ENCODE measurements at regions not wholly inside any gene's neighbourhood (a gene's known extent, or its start where the extent isn't known, plus 50 kb on each side); places are given as distances from the start of the nearest gene placed in this dataset.

- Mint-ChIP-seq H3K27ac (no peak overlapping the region), H3K27me3 (peaks cover 0 to 7% of the 10 kb centered on the region in 2 donors), H3K4me1 (no peaks in the 10 kb centered on the region), H3K4me3 (no peak overlapping the region), H3K36me3 (no peaks in the 10 kb centered on the region), H3K9me3 (no peaks in the 10 kb centered on the region)
- no peaks in the 10 kb centered on the region for H3K27me3 ChIP-seq (ENCODE audit: insufficient read depth, low read length)
- CTCF ChIA-PET (ENCODE audit: partially characterized antibody), result no interaction called here
- no peaks in the 10 kb centered on the region for H3K9me3 ChIP-seq (ENCODE audit: control insufficient read depth in 1 of 2, low read length in 2 of 2)
- intact Hi-C loops (cut with micrococcal nuclease), result no loop called here
- H3K36me3 ChIP-seq (ENCODE audit: insufficient read depth, low read length), result no peaks in the 10 kb centered on the region
- H3K4me3 ChIP-seq (ENCODE audit: low read length in 2 of 2), result no peak overlapping the region
- DNase-seq, result no peak
- H3K4me1 ChIP-seq (ENCODE audit: insufficient read depth, low read length), result no peaks in the 10 kb centered on the region
- no peak overlapping the region for H3K27ac ChIP-seq (ENCODE audit: low read depth, low read length)
- POLR2A ChIA-PET (ENCODE audit: partially characterized antibody), result no interaction called here
Measured at GRCh38 chr3:156017352-156018030, 102.9 kb upstream of the KCNAB1 start.

DNA sequence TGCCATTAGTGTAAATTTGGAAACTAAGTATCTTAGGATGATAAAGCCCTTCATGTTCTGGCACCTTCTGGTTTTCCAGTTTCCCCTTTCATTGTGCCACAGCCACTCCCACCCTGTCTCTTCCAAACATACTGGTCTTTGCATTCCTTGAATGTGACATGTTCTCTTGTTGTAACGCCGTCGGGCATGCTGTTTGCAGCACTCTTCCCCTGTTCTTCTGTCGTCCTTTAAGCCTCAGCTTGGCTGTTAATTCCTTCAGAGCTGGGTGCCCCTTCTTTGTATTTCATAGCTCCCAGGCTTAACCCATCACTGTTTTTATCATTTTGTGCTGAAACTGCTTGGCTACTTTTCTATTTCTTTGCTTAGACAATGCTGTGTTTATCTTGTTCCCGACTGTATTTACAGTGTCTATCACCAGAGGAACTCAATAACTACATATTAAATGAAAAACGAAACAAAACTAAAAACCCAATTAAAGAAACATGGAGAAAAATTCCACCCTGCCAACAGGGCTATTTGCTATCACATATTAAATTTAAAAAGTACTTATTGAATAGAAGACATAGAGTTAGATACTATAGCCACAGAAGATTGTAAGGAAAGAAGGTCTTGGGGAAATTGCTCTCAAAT lies 95.4 kb upstream of the KCNAB1 start:
- no peak overlapping the region for H3K27ac Mint-ChIP-seq
- no peaks in the 10 kb centered on the region for H3K27me3 ChIP-seq (ENCODE audit: insufficient read depth, low read length)
- no peak overlapping the region for H3K27ac ChIP-seq (ENCODE audit: low read depth, low read length)
- no peaks in the 10 kb centered on the region for H3K9me3 ChIP-seq (ENCODE audit: control insufficient read depth in 1 of 2, low read length in 2 of 2)
- peaks cover 4 to 15% of the 10 kb centered on the region in 2 donors for H3K27me3 Mint-ChIP-seq
- H3K36me3 Mint-ChIP-seq, result no peaks in the 10 kb centered on the region
- H3K36me3 ChIP-seq (ENCODE audit: insufficient read depth, low read length), result no peaks in the 10 kb centered on the region
- H3K4me3 Mint-ChIP-seq, result no peak overlapping the region
- intact Hi-C loops (cut with micrococcal nuclease), result no loop called here
- no peak for DNase-seq
- no peaks in the 10 kb centered on the region for H3K4me1 ChIP-seq (ENCODE audit: insufficient read depth, low read length)
- H3K9me3 Mint-ChIP-seq, result peaks cover 0 to 2% (median 0%) of the 10 kb centered on the region in 8 donors
- ChIA-PET POLR2A (ENCODE audit: partially characterized antibody) (no interaction called here), CTCF (ENCODE audit: partially characterized antibody) (no interaction called here)
- no peaks in the 10 kb centered on the region for H3K4me1 Mint-ChIP-seq
- no peak overlapping the region for H3K4me3 ChIP-seq (ENCODE audit: low read length in 2 of 2)

GRCh38 chr3:156029208-156029607 lies 91.2 kb upstream of the KCNAB1 start:
- no peak for DNase-seq
- H3K36me3 Mint-ChIP-seq, result no peaks in the 10 kb centered on the region
- Histone ChIP-seq H3K27ac (ENCODE audit: low read depth, low read length) (no peak overlapping the region), H3K36me3 (ENCODE audit: insufficient read depth, low read length) (no peaks in the 10 kb centered on the region), H3K4me1 (ENCODE audit: insufficient read depth, low read length) (no peaks in the 10 kb centered on the region), H3K4me3 (ENCODE audit: low read length in 2 of 2) (no peak overlapping the region), H3K27me3 (ENCODE audit: insufficient read depth, low read length) (no peaks in the 10 kb centered on the region), H3K9me3 (ENCODE audit: control insufficient read depth in 1 of 2, low read length in 2 of 2) (no peaks in the 10 kb centered on the region)
- CTCF ChIA-PET (ENCODE audit: partially characterized antibody), result no interaction called here
- H3K4me3 Mint-ChIP-seq, result no peak overlapping the region
- POLR2A ChIA-PET (ENCODE audit: partially characterized antibody), result no interaction called here
- H3K9me3 Mint-ChIP-seq, result peaks cover 0 to 2% (median 0%) of the 10 kb centered on the region in 8 donors
- no peak overlapping the region for H3K27ac Mint-ChIP-seq
- H3K4me1 Mint-ChIP-seq, result no peaks in the 10 kb centered on the region
- H3K27me3 Mint-ChIP-seq, result peaks cover 4 to 11% of the 10 kb centered on the region in 2 donors
- intact Hi-C loops (cut with micrococcal nuclease), result no loop called here

DNA sequence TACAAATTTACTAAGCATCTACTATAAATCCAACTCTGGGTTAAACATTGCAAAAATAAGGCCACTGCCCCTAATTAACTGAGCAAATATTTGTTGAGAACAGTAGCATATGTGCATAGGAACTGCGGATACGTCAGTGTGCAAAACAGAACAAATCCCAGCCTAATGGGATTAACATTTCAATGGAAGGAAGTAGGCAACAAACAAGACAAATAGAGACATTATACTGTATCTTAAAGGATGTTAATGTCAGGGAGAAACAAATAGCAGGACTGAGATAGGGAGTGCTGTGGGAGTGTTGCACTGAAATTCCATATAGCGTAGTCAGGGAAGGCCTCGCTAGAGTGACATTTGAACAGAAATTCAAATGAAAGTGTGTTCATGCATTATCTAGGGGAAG lies 89.7 kb upstream of the KCNAB1 start:
- POLR2A ChIA-PET (ENCODE audit: partially characterized antibody), result no interaction called here
- Mint-ChIP-seq H3K27ac (peak overlapping the region in 1 of 7 donors; percentile 14), H3K4me1 (no peaks in the 10 kb centered on the region), H3K9me3 (peaks cover 0 to 2% (median 0%) of the 10 kb centered on the region in 8 donors), H3K36me3 (no peaks in the 10 kb centered on the region), H3K4me3 (no peak overlapping the region), H3K27me3 (peaks cover 4 to 11% of the 10 kb centered on the region in 2 donors)
- Histone ChIP-seq H3K36me3 (ENCODE audit: insufficient read depth, low read length) (no peaks in the 10 kb centered on the region), H3K27me3 (ENCODE audit: insufficient read depth, low read length) (no peaks in the 10 kb centered on the region), H3K4me3 (ENCODE audit: low read length in 2 of 2) (no peak overlapping the region), H3K4me1 (ENCODE audit: insufficient read depth, low read length) (no peaks in the 10 kb centered on the region), H3K27ac (ENCODE audit: low read depth, low read length) (no peak overlapping the region), H3K9me3 (ENCODE audit: control insufficient read depth in 1 of 2, low read length in 2 of 2) (no peaks in the 10 kb centered on the region)
- CTCF ChIA-PET (ENCODE audit: partially characterized antibody), result interaction anchor here (1.2 kb wide), 1 partner anchor 12 kb away, joined by 3 read pairs; no protein-coding TSS in a partner anchor
- DNase-seq, result no peak
- intact Hi-C loops (cut with micrococcal nuclease), result no loop called here

DNA sequence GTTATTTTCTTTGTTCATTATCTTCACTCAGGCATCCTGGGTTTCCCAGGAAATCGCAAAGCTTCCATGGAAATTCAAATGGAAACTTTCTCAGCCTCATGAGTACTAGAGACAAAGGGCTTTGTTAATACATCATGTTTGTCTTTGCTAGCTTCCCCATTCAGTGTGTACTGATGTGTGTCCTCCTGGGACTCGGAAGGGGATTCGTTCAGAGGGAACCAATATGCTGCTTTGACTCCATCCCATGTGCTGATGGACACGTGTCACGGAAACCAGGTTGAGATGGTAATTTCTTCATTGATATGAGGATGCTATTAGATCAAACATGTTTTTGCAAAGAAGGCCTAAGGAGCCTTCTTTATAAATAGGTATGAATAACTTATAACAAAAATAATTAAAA lies 87.0 kb upstream of the KCNAB1 start:
- Histone ChIP-seq H3K9me3 (ENCODE audit: control insufficient read depth in 1 of 2, low read length in 2 of 2) (no peaks in the 10 kb centered on the region), H3K4me3 (ENCODE audit: low read length in 2 of 2) (no peak overlapping the region), H3K27ac (ENCODE audit: low read depth, low read length) (no peak overlapping the region), H3K27me3 (ENCODE audit: insufficient read depth, low read length) (no peaks in the 10 kb centered on the region), H3K4me1 (ENCODE audit: insufficient read depth, low read length) (no peaks in the 10 kb centered on the region), H3K36me3 (ENCODE audit: insufficient read depth, low read length) (no peaks in the 10 kb centered on the region)
- Mint-ChIP-seq H3K9me3 (no peaks in the 10 kb centered on the region), H3K4me1 (no peaks in the 10 kb centered on the region), H3K36me3 (no peaks in the 10 kb centered on the region), H3K27ac (no peak overlapping the region), H3K27me3 (peaks cover 2 to 4% of the 10 kb centered on the region in 2 donors), H3K4me3 (no peak overlapping the region)
- intact Hi-C loops (cut with micrococcal nuclease), result no loop called here
- ChIA-PET CTCF (ENCODE audit: partially characterized antibody) (interaction anchor here (1.2 kb wide), 2 partner anchors 10 kb away, joined by 3 read pairs; no protein-coding TSS in a partner anchor), POLR2A (ENCODE audit: partially characterized antibody) (no interaction called here)
- no peak for DNase-seq

DNA sequence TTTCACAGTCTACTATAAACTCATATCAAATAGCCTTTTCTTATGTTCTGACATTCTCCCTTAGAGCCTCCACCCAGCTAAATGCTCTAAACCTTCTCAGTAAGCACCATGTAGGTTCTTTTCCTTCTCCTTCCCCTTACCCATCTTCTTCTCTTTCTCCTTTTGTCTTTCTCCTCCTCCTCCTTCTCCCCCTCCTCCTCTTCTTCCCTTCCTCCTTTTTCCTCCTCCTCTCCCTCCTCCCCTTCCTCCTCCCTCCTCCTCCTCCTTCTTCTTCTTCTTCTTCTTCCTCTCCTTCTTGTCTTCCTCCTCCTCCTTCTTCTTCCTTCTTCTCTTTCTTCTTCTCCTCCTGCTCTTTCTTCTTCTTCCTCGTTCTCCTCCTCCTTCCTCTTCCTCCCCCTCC lies 85.2 kb upstream of the KCNAB1 start:
- Histone ChIP-seq H3K4me3 (ENCODE audit: low read length in 2 of 2) (no peak overlapping the region), H3K27ac (ENCODE audit: low read depth, low read length) (no peak overlapping the region), H3K36me3 (ENCODE audit: insufficient read depth, low read length) (no peaks in the 10 kb centered on the region), H3K4me1 (ENCODE audit: insufficient read depth, low read length) (no peaks in the 10 kb centered on the region), H3K9me3 (ENCODE audit: control insufficient read depth in 1 of 2, low read length in 2 of 2) (no peaks in the 10 kb centered on the region), H3K27me3 (ENCODE audit: insufficient read depth, low read length) (no peaks in the 10 kb centered on the region)
- POLR2A ChIA-PET (ENCODE audit: partially characterized antibody), result no interaction called here
- Mint-ChIP-seq H3K27me3 (peaks cover 0 to 2% of the 10 kb centered on the region in 2 donors), H3K36me3 (no peaks in the 10 kb centered on the region), H3K4me3 (no peak overlapping the region), H3K27ac (no peak overlapping the region), H3K9me3 (no peaks in the 10 kb centered on the region), H3K4me1 (peaks cover 0 to 2% (median 0%) of the 10 kb centered on the region in 4 donors)
- DNase-seq, result no peak
- CTCF ChIA-PET (ENCODE audit: partially characterized antibody), result no interaction called here
- intact Hi-C loops (cut with micrococcal nuclease), result no loop called here

- H3K36me3 Mint-ChIP-seq, result no peaks in the 10 kb centered on the region
- Histone ChIP-seq H3K4me1 (ENCODE audit: insufficient read depth, low read length) (no peaks in the 10 kb centered on the region), H3K4me3 (ENCODE audit: low read length in 2 of 2) (no peak overlapping the region), H3K9me3 (ENCODE audit: control insufficient read depth in 1 of 2, low read length in 2 of 2) (no peaks in the 10 kb centered on the region), H3K27me3 (ENCODE audit: insufficient read depth, low read length) (no peaks in the 10 kb centered on the region), H3K36me3 (ENCODE audit: insufficient read depth, low read length) (no peaks in the 10 kb centered on the region), H3K27ac (ENCODE audit: low read depth, low read length) (no peak overlapping the region)
- intact Hi-C loops (cut with micrococcal nuclease), result no loop called here
- no peak for DNase-seq
- H3K4me1 Mint-ChIP-seq, result peaks cover 0 to 2% (median 0%) of the 10 kb centered on the region in 4 donors
- ChIA-PET POLR2A (ENCODE audit: partially characterized antibody) (no interaction called here), CTCF (ENCODE audit: partially characterized antibody) (no interaction called here)
- peaks cover 0 to 4% of the 10 kb centered on the region in 2 donors for H3K27me3 Mint-ChIP-seq
- no peak overlapping the region for H3K4me3 Mint-ChIP-seq
- no peak overlapping the region for H3K27ac Mint-ChIP-seq
- H3K9me3 Mint-ChIP-seq, result no peaks in the 10 kb centered on the region
Measured at GRCh38 chr3:156036258-156037053, 83.9 kb upstream of the KCNAB1 start.
